ENCODE measurements at regions not wholly inside any gene's neighbourhood (a gene's known extent, or its start where the extent isn't known, plus 50 kb on each side); places are given as distances from the start of the nearest gene placed in this dataset.

DNA sequence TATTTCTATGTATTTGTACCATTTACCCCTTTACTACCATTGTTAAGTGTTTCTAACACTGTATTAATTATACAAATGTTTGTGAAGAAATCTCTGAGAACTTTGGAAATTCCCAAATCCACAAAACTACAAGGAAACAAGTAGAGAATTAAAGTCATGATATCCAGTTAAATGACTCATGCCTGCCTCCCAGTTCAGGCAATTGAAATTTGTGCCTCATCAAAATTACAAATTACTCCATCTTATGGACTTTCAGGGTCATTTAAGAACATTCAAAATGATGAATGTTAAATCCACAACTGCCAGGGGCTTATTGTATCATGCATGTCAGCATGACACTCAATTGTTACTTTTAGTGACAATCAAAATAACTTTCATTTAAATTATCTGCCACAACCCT lies 282.4 kb downstream of the ZNF326 start:
- Histone ChIP-seq H3K27ac (replicated peaks) (no peak overlapping the region), H3K27me3 (ENCODE audit: insufficient read depth, poor library complexity, severe bottlenecking) (no peaks in the 10 kb centered on the region), H3K4me3 (replicated peaks; ENCODE audit: insufficient read depth, low read length) (no peak overlapping the region)
- no peak for DNase-seq (ENCODE audit: low read depth in 1 of 2, low spot score in 1 of 2)
- TF ChIP-seq, protein P1, sequence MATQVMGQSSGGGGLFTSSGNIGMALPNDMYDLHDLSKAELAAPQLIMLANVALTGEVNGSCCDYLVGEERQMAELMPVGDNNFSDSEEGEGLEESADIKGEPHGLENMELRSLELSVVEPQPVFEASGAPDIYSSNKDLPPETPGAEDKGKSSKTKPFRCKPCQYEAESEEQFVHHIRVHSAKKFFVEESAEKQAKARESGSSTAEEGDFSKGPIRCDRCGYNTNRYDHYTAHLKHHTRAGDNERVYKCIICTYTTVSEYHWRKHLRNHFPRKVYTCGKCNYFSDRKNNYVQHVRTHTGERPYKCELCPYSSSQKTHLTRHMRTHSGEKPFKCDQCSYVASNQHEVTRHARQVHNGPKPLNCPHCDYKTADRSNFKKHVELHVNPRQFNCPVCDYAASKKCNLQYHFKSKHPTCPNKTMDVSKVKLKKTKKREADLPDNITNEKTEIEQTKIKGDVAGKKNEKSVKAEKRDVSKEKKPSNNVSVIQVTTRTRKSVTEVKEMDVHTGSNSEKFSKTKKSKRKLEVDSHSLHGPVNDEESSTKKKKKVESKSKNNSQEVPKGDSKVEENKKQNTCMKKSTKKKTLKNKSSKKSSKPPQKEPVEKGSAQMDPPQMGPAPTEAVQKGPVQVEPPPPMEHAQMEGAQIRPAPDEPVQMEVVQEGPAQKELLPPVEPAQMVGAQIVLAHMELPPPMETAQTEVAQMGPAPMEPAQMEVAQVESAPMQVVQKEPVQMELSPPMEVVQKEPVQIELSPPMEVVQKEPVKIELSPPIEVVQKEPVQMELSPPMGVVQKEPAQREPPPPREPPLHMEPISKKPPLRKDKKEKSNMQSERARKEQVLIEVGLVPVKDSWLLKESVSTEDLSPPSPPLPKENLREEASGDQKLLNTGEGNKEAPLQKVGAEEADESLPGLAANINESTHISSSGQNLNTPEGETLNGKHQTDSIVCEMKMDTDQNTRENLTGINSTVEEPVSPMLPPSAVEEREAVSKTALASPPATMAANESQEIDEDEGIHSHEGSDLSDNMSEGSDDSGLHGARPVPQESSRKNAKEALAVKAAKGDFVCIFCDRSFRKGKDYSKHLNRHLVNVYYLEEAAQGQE (IDR thresholded peaks at IDR 0.05; ENCODE audit: insufficient replicate concordance, low read depth): no peak
- TF ChIP-seq POLR2AphosphoS5 (IDR thresholded peaks at IDR 0.05; ENCODE audit: low read depth) (no peak), CTCF (IDR thresholded peaks at IDR 0.05; ENCODE audit: insufficient read depth, low read length) (no peak), GABPA (IDR thresholded peaks at IDR 0.05; ENCODE audit: low read depth) (no peak), SPI1 (IDR thresholded peaks at IDR 0.05; ENCODE audit: borderline replicate concordance, low read depth) (no peak)

DNA sequence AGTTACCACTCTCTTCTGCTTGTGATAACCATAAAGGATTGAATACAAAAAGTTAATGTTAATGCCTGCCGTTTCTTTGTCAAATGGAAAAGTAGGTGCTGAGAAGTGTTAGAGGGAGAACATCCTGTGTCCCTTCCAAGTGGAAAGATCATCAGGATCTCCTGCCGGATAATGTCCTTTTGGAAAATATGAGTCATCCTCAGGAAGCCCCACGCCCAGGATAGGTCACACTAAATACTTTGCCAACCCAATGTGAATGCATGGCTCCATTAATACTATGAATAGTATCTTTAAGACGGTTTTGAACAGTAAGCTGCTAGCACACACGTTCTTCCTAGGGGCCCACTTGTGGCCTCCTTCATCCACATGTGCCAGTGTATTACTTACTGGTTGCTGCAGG lies 279.5 kb downstream of the ZNF326 start:
- no peak for DNase-seq (ENCODE audit: low read depth in 1 of 2, low spot score in 1 of 2)
- no peak for TF ChIP-seq SPI1 (IDR thresholded peaks at IDR 0.05; ENCODE audit: borderline replicate concordance, low read depth)
- Histone ChIP-seq H3K27me3 (ENCODE audit: insufficient read depth, poor library complexity, severe bottlenecking) (no peaks in the 10 kb centered on the region), H3K27ac (replicated peaks) (no peak overlapping the region), H3K4me3 (replicated peaks; ENCODE audit: insufficient read depth, low read length) (no peak overlapping the region)

GRCh38 chr1:90273241-90273774 lies 278.4 kb downstream of the ZNF326 start:
- Histone ChIP-seq H3K27me3 (ENCODE audit: insufficient read depth, poor library complexity, severe bottlenecking) (no peaks in the 10 kb centered on the region), H3K27ac (replicated peaks) (no peak overlapping the region), H3K4me3 (replicated peaks; ENCODE audit: insufficient read depth, low read length) (no peak overlapping the region)
- no peak for DNase-seq (ENCODE audit: low read depth in 1 of 2, low spot score in 1 of 2)
- TF ChIP-seq GABPA (IDR thresholded peaks at IDR 0.05; ENCODE audit: low read depth) (no peak), SPI1 (IDR thresholded peaks at IDR 0.05; ENCODE audit: borderline replicate concordance, low read depth) (no peak), CTCF (IDR thresholded peaks at IDR 0.05; ENCODE audit: insufficient read depth, low read length) (no peak), POLR2AphosphoS5 (IDR thresholded peaks at IDR 0.05; ENCODE audit: low read depth) (no peak)
- TF ChIP-seq, protein P1 (IDR thresholded peaks at IDR 0.05; ENCODE audit: insufficient replicate concordance, low read depth): no peak

DNA sequence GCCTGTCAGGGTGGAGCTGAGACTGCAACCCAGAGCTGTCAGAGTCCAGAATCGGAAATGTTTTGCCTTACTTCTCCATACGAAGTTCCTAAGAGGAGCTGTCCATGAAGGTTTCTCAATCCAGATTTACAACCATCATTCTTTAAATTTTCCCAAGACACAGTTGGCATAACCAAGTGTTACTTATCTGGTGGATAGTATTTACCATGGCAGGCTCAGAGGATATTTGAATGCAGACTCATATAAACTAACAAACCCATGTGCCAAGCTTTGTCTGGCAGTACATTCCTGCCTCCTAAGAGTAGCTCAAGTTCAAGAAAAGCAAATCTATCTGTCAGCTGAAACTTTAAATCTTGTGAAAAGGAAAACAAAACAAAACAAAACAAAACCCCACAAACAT lies 267.9 kb downstream of the ZNF326 start:
- no peak for TF ChIP-seq SPI1 (IDR thresholded peaks at IDR 0.05; ENCODE audit: borderline replicate concordance, low read depth)
- TF ChIP-seq, protein P1 (IDR thresholded peaks at IDR 0.05; ENCODE audit: insufficient replicate concordance, low read depth): no peak
- TF ChIP-seq POLR2AphosphoS5 (IDR thresholded peaks at IDR 0.05; ENCODE audit: low read depth): no peak
- no peak for TF ChIP-seq GABPA (IDR thresholded peaks at IDR 0.05; ENCODE audit: low read depth)
- TF ChIP-seq CTCF (IDR thresholded peaks at IDR 0.05; ENCODE audit: insufficient read depth, low read length): no peak
- no peaks in the 10 kb centered on the region for H3K27me3 ChIP-seq (ENCODE audit: insufficient read depth, poor library complexity, severe bottlenecking)
- no peak for DNase-seq (ENCODE audit: low read depth in 1 of 2, low spot score in 1 of 2)
- H3K27ac ChIP-seq (replicated peaks): no peak overlapping the region
- H3K4me3 ChIP-seq (replicated peaks; ENCODE audit: insufficient read depth, low read length): no peak overlapping the region

All from HL-60 (cell line).